ENCODE measurements at regions not wholly inside any gene's neighbourhood (a gene's known extent, or its start where the extent isn't known, plus 50 kb on each side); places are given as distances from the start of the nearest gene placed in this dataset.

- no TSS peak for BruUV-seq (replicated peaks)
- H3K9me3 ChIP-seq (ENCODE audit: low read length), result no peaks in the 10 kb centered on the region
- no peaks in the 10 kb centered on the region for H3K4me1 ChIP-seq (ENCODE audit: insufficient read depth, low read length, poor library complexity, severe bottlenecking)
- no peak overlapping the region for H2AFZ ChIP-seq (ENCODE audit: low read length)
- intact Hi-C loops (cut with micrococcal nuclease; ENCODE audit: unreplicated experiment), result no loop called here
- H3K4me2 ChIP-seq (ENCODE audit: low read length), result no peak overlapping the region
- no peaks in the 10 kb centered on the region for H3K79me2 ChIP-seq (ENCODE audit: insufficient read depth, low read depth, low read length)
- H3K9me2 ChIP-seq (ENCODE audit: insufficient read depth, low read length), result no peaks in the 10 kb centered on the region
- H3K27ac ChIP-seq (ENCODE audit: low read depth, low read length, poor library complexity, severe bottlenecking), result no peak overlapping the region
- no peak for TF ChIP-seq CTCF (conservative IDR thresholded peaks at IDR 0.05; ENCODE audit: low read length)
- no peak for TF ChIP-seq EZH2phosphoT487 (IDR thresholded peaks at IDR 0.05; ENCODE audit: borderline replicate concordance, low read depth, low read length)
- H3K4me3 ChIP-seq (ENCODE audit: low read depth, low read length, poor library complexity, severe bottlenecking), result no peak overlapping the region
- H4K20me1 ChIP-seq (ENCODE audit: insufficient read depth, low read length), result no peaks in the 10 kb centered on the region
- CTCF ChIA-PET (ENCODE audit: unreplicated experiment), result no interaction called here
- no peaks in the 10 kb centered on the region for H3K36me3 ChIP-seq (ENCODE audit: insufficient read depth, low read length)
- POLR2A ChIA-PET, result no interaction called here
- no peak for DNase-seq (ENCODE audit: low spot score)
Observed at GRCh38 chr6:16918586-16918985, 157.3 kb upstream of the ATXN1 start.

- TF ChIP-seq EZH2phosphoT487 (IDR thresholded peaks at IDR 0.05; ENCODE audit: borderline replicate concordance, low read depth, low read length) (no peak), CTCF (conservative IDR thresholded peaks at IDR 0.05; ENCODE audit: low read length) (no peak)
- ChIA-PET CTCF (ENCODE audit: unreplicated experiment) (no interaction called here), POLR2A (interaction anchor here (0.6 kb wide), 1 partner anchor 48 kb away, joined by 3 read pairs; no protein-coding TSS in a partner anchor)
- DNase-seq (ENCODE audit: low spot score), result no peak
- Histone ChIP-seq H4K20me1 (ENCODE audit: insufficient read depth, low read length) (no peaks in the 10 kb centered on the region), H2AFZ (ENCODE audit: low read length) (no peak overlapping the region), H3K9me3 (ENCODE audit: low read length) (no peaks in the 10 kb centered on the region), H3K27ac (ENCODE audit: low read depth, low read length, poor library complexity, severe bottlenecking) (no peak overlapping the region), H3K9me2 (ENCODE audit: insufficient read depth, low read length) (no peaks in the 10 kb centered on the region), H3K4me1 (ENCODE audit: insufficient read depth, low read length, poor library complexity, severe bottlenecking) (no peaks in the 10 kb centered on the region), H3K36me3 (ENCODE audit: insufficient read depth, low read length) (no peaks in the 10 kb centered on the region), H3K79me2 (ENCODE audit: insufficient read depth, low read depth, low read length) (no peaks in the 10 kb centered on the region), H3K4me2 (ENCODE audit: low read length) (no peak overlapping the region), H3K4me3 (ENCODE audit: low read depth, low read length, poor library complexity, severe bottlenecking) (no peak overlapping the region)
- intact Hi-C loops (cut with micrococcal nuclease; ENCODE audit: unreplicated experiment), result no loop called here
- BruUV-seq (replicated peaks), result no TSS peak
Observed at GRCh38 chr6:16914184-16914583, 152.9 kb upstream of the ATXN1 start.

- ChIA-PET CTCF (ENCODE audit: unreplicated experiment) (no interaction called here), POLR2A (no interaction called here)
- intact Hi-C loops (cut with micrococcal nuclease; ENCODE audit: unreplicated experiment), result no loop called here
- no TSS peak for BruUV-seq (replicated peaks)
- Histone ChIP-seq H3K9me3 (ENCODE audit: low read length) (no peaks in the 10 kb centered on the region), H2AFZ (ENCODE audit: low read length) (no peak overlapping the region), H3K9me2 (ENCODE audit: insufficient read depth, low read length) (no peaks in the 10 kb centered on the region), H3K79me2 (ENCODE audit: insufficient read depth, low read depth, low read length) (no peaks in the 10 kb centered on the region), H4K20me1 (ENCODE audit: insufficient read depth, low read length) (no peaks in the 10 kb centered on the region), H3K4me3 (ENCODE audit: low read depth, low read length, poor library complexity, severe bottlenecking) (no peak overlapping the region), H3K4me2 (ENCODE audit: low read length) (no peak overlapping the region), H3K36me3 (ENCODE audit: insufficient read depth, low read length) (no peaks in the 10 kb centered on the region), H3K4me1 (ENCODE audit: insufficient read depth, low read length, poor library complexity, severe bottlenecking) (no peaks in the 10 kb centered on the region), H3K27ac (ENCODE audit: low read depth, low read length, poor library complexity, severe bottlenecking) (no peak overlapping the region)
- DNase-seq (ENCODE audit: low spot score), result no peak
- TF ChIP-seq CTCF (conservative IDR thresholded peaks at IDR 0.05; ENCODE audit: low read length), result no peak
- no peak for TF ChIP-seq EZH2phosphoT487 (IDR thresholded peaks at IDR 0.05; ENCODE audit: borderline replicate concordance, low read depth, low read length)
Observed at GRCh38 chr6:16912756-16913155, 151.5 kb upstream of the ATXN1 start.
